ENCODE measurements at regions not wholly inside any gene's neighbourhood (a gene's known extent, or its start where the extent isn't known, plus 50 kb on each side); places are given as distances from the start of the nearest gene placed in this dataset.

DNA sequence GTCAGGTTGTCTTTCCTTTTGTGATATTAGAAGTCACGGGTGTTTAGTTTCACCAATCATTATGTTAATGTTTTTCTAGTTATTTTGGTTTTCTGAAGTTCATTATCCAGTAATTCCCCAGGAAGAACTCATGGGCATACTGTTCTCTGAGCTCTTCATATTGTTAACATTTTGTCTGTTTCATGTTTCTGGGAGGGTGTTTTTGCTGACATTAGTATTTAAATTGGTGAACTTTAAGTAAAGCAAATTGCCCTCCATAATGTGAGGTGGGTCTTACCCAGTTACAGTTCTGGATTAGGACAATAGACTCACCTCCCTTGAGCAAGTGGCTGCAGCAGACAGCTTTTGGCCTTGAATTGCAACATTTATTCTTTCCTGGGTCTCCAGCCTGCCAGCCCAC is 163.4 kb downstream of the GPAT3 start:
- no peak for TF ChIP-seq POLR2AphosphoS5 (IDR thresholded peaks at IDR 0.05; ENCODE audit: low read depth, low read length)
- TF ChIP-seq POU2F2 (IDR thresholded peaks at IDR 0.05; ENCODE audit: low read depth, low read length) = no peak
- no peak for TF ChIP-seq POLR2A (IDR thresholded peaks at IDR 0.05; ENCODE audit: low read depth, low read length)
- no peak for TF ChIP-seq TAF1 (IDR thresholded peaks at IDR 0.05; ENCODE audit: low read depth, low read length)
- TF ChIP-seq SPI1 (IDR thresholded peaks at IDR 0.05; ENCODE audit: low read depth, low read length) = no peak
- no peak for TF ChIP-seq PAX5 (IDR thresholded peaks at IDR 0.05; ENCODE audit: insufficient read depth, low read length, severe bottlenecking)
